GM06990 (cell line): ENCODE measurements at regions not wholly inside any gene's neighbourhood (a gene's known extent, or its start where the extent isn't known, plus 50 kb on each side); places are given as distances from the start of the nearest gene placed in this dataset.

Experiments
- DNase-seq: peaks from one replicate; pipeline ENCODE4 v3.0.0-alpha.2; 2011; ENCODE audit not compliant: insufficient read length; ENCODE audit errors: extremely low read depth
- H3K27me3 ChIP-seq: replicated peaks from 2 replicates; pipeline ENCODE4 v1.6.0; 2011; ENCODE audit warnings: low read length; ENCODE audit not compliant: control insufficient read depth, insufficient read depth
- H3K36me3 ChIP-seq: 2 replicates; pipeline ENCODE4 v1.5.1; 2011; ENCODE audit warnings: low read length; ENCODE audit not compliant: control insufficient read depth, insufficient read depth
- H3K4me3 ChIP-seq: replicated peaks from 2 replicates; pipeline ENCODE4 v1.5.1; 2011; ENCODE audit warnings: low read depth, mild to moderate bottlenecking, control low read depth, low read length
- TF ChIP-seq, protein P1 (sequence below): IDR thresholded peaks from 2 replicates; pipeline ENCODE4 v1.5.1; 2011; ENCODE audit warnings: low read length, control low read depth, mild to moderate bottlenecking, inconsistent platforms; ENCODE audit not compliant: insufficient read depth, poor library complexity, severe bottlenecking

DNA sequence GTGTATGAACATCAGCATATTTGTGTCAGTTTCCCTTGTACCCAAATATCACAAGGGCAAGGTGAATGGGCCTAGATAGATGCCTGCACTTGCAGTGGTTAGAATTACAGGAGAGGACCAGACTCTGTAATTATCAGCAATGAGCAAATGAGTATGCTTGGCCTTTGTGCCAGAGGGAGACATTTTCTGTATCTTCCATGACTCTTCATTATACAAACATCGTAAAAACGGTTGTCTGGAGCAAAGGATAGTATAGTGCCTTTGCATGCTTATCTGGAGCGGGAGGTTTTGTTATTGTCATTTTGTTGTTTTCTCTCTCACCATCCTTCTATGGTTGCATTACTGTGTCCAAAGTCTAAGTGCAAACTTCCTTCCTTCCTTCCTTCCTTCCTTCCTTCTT lies 1568.5 kb upstream of the NUDT12 start:
- TF ChIP-seq, protein P1, sequence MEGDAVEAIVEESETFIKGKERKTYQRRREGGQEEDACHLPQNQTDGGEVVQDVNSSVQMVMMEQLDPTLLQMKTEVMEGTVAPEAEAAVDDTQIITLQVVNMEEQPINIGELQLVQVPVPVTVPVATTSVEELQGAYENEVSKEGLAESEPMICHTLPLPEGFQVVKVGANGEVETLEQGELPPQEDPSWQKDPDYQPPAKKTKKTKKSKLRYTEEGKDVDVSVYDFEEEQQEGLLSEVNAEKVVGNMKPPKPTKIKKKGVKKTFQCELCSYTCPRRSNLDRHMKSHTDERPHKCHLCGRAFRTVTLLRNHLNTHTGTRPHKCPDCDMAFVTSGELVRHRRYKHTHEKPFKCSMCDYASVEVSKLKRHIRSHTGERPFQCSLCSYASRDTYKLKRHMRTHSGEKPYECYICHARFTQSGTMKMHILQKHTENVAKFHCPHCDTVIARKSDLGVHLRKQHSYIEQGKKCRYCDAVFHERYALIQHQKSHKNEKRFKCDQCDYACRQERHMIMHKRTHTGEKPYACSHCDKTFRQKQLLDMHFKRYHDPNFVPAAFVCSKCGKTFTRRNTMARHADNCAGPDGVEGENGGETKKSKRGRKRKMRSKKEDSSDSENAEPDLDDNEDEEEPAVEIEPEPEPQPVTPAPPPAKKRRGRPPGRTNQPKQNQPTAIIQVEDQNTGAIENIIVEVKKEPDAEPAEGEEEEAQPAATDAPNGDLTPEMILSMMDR, result no peak
- no peak for DNase-seq
- no peaks in the 10 kb centered on the region for H3K36me3 ChIP-seq
- no peak overlapping the region for H3K4me3 ChIP-seq
- no peaks in the 10 kb centered on the region for H3K27me3 ChIP-seq

DNA sequence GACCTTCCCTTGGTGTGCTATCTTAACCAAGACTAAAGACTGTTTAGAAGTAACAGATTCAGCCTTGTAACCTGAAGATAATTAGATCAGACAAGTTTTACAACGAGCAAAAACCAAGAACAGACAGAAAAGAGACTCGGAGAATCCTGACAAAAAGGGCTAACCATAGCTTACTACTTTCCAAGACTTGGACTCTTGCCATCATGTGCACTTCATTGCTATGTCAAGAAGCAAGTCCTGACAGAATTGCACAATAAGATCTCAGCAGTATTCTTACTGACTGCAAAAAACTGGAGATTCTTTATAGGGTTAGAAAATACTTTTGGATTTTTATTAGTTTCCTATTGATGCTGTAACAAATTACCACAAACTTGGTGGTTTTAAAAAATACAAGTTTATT lies 1539.0 kb upstream of the NUDT12 start:
- DNase-seq, result no peak
- Histone ChIP-seq H3K36me3 (no peaks in the 10 kb centered on the region), H3K4me3 (no peak overlapping the region), H3K27me3 (no peaks in the 10 kb centered on the region)
- TF ChIP-seq, protein P1, result no peak

DNA sequence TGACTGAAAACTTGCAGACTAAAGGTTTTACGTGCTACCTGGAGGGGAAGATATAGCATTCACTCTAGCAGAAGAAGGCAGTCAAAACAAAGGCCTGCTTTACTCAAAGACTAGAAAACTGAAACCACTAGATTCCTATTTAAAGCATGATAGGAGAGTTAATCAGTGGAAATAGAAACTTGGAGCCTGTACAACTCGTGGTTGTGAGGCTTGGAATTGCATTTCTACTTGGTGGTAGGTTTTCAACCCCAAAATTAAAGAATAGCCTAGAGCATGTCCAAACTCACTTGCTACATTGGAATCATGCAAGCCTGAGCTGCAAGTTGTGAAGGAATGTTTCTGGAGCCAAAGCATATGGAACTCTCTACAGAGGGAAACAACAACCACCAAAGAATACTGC lies 1526.4 kb upstream of the NUDT12 start:
- no peaks in the 10 kb centered on the region for H3K36me3 ChIP-seq
- DNase-seq, result no peak
- no peaks in the 10 kb centered on the region for H3K27me3 ChIP-seq
- TF ChIP-seq, protein P1, result no peak
- no peak overlapping the region for H3K4me3 ChIP-seq

DNA sequence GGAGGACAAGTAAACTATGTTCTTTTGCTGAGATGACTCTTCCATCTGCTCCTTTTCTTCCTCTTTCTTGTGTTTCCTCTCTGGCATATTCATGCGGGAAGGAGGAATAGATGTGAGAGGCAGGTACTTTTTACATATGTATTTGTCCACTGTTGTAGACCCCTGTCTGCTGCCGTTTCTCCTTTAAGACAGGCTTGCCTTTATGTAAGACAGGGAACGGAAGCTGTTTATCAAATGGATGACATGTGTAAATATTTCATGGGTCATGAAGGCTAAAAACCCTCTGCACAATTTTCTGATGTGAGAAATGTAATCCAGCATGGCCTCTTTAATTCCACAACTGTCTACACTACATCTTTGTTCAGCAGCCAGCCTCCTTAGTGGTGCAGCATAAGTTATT lies 1525.5 kb upstream of the NUDT12 start:
- Histone ChIP-seq H3K27me3 (no peaks in the 10 kb centered on the region), H3K4me3 (no peak overlapping the region), H3K36me3 (no peaks in the 10 kb centered on the region)
- TF ChIP-seq, protein P1, result no peak
- no peak for DNase-seq

DNA sequence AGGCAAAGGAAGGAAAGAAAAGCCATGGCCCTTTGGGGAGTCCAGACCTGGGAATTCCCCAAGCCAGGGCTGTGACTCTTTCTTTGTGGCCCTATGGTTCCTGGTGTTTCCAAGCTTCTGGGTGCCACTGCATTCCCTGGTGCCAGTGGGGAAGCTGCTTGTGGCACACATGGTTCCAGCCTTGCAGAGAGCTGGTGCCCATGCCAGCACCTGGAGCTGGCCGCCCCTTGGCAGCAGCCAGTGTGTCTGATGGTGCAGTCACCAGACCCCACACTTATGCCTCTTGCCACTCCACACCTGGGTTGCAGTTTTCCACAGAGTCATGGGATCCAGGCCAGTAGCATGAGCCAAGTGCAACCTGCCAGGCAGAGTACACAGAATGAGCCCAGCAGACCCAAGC lies 1495.3 kb upstream of the NUDT12 start:
- DNase-seq, result no peak
- Histone ChIP-seq H3K27me3 (no peaks in the 10 kb centered on the region), H3K36me3 (no peaks in the 10 kb centered on the region), H3K4me3 (no peak overlapping the region)
- TF ChIP-seq, protein P1, result no peak

DNA sequence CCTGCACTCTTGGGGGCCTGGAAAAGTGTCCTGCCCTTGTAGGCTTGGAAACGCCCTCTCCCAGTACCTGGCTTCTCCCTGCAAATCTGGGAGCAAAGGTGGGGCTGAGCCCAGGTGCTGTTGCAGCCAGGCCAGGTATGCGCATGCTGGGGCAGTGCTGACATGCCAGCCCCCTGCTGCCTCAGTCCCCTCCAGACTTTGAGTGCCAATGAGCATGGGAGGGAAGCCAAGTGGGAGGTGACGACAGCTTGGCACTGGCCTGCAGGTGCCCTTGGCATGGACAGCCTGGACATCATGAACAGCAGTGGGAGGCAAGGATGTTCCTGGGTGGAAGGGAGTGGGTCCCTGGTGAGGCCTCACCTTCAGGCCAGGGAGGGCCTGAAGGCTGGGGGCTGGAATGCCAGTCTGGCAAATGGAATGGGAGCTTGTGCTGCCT lies 1494.4 kb upstream of the NUDT12 start:
- no peak overlapping the region for H3K4me3 ChIP-seq
- no peak for DNase-seq
- no peaks in the 10 kb centered on the region for H3K36me3 ChIP-seq
- TF ChIP-seq, protein P1, result no peak
- H3K27me3 ChIP-seq, result no peaks in the 10 kb centered on the region
